B cell (primary cell): ENCODE measurements at regions not wholly inside any gene's neighbourhood (a gene's known extent, or its start where the extent isn't known, plus 50 kb on each side); places are given as distances from the start of the nearest gene placed in this dataset.

Experiments
- ATAC-seq: fragments of 200-7000 bp; cut with Tn5 transposase; one replicate; pipeline ENCODE4 v1.10.0; 2021; ENCODE audit warnings: low read depth, mild to moderate bottlenecking, moderate number of reproducible peaks, moderate library complexity
- CTCF ChIA-PET: fragments of 350-600 bp; sonication (Branson Sonifier 250); formaldehyde crosslinking; loops from one replicate; lab custom pipeline; 2021; ENCODE audit warnings: antibody characterized with exemption, inconsistent platforms; lab: Charles Lee
- POLR2A ChIA-PET: fragments of 350-600 bp; sonication (Branson Sonifier 250); formaldehyde crosslinking; loops from one replicate; lab custom pipeline; 2021; ENCODE audit warnings: antibody characterized with exemption; lab: Charles Lee
- DNase-seq: peaks from one replicate; pipeline ENCODE4 v3.0.0; 2013
- H2AFZ ChIP-seq: 2 replicates; pipeline ENCODE4 v1.6.1; 2012; ENCODE audit warnings: mild to moderate bottlenecking, low read depth, low read length; ENCODE audit not compliant: insufficient read depth, poor library complexity, severe bottlenecking
- H3K27ac ChIP-seq, 2 donors: 1 replicate in 1 of 2; 2 replicates in 1 of 2; pipeline ENCODE4 v1.5.1; 2012 to 2013; ENCODE audit warnings: low read length in 2 of 2, mild to moderate bottlenecking in 2 of 2, moderate library complexity in 1 of 2
- H3K27me3 ChIP-seq, 4 experiments: fragments of 200-600 bp in 1 of 4; sonication (generic) in 1 of 4; replicated peaks in 1 of 4; 1 replicate in 2 of 4; 2 replicates in 2 of 4; pipeline versions ENCODE4 v1.6.1 to v1.7.0; 2013 to 2016; ENCODE audit warnings: low read length in 3 of 4, mild to moderate bottlenecking in 2 of 4, mixed read lengths in 1 of 4, moderate library complexity in 1 of 4; ENCODE audit not compliant: insufficient read depth in 4 of 4, control insufficient read depth in 3 of 4; ENCODE audit errors: control extremely low read depth in 1 of 4
- H3K36me3 ChIP-seq, 2 experiments: replicated peaks in 1 of 2; 1 replicate in 1 of 2; 2 replicates in 1 of 2; pipeline versions ENCODE4 v1.6.1 to v1.7.1; 2013; ENCODE audit warnings: low read length in 1 of 2; ENCODE audit not compliant: insufficient read depth in 2 of 2, control insufficient read depth in 1 of 2; ENCODE audit errors: control extremely low read depth in 1 of 2, extremely low read depth in 1 of 2
- H3K4me1 ChIP-seq, 2 donors: fragments of 200-600 bp in 1 of 2; sonication (generic) in 1 of 2; 1 replicate in 1 of 2; 2 replicates in 1 of 2; pipeline versions ENCODE4 v1.5.1 to v1.6.1; 2013 to 2017; ENCODE audit warnings: low read length in 2 of 2; ENCODE audit not compliant: control insufficient read depth in 2 of 2, insufficient read depth in 2 of 2
- H3K4me2 ChIP-seq: replicated peaks from 2 replicates; pipeline ENCODE3; 2012; ENCODE audit warnings: mild to moderate bottlenecking, low read depth, low read length; ENCODE audit not compliant: poor library complexity, severe bottlenecking
- H3K4me3 ChIP-seq, 5 experiments: fragments of 200-600 bp in 1 of 5; sonication (generic) in 1 of 5; 1 replicate in 3 of 5; 2 replicates in 2 of 5; pipeline versions ENCODE4 v1.5.1 to v1.7.0; 2011 to 2016; ENCODE audit warnings: low read length in 4 of 5, mild to moderate bottlenecking in 4 of 5, low read depth in 2 of 5, control low read depth in 1 of 5, moderate library complexity in 1 of 5; ENCODE audit not compliant: insufficient read depth in 1 of 5; ENCODE audit errors: control extremely low read depth in 1 of 5, extremely low read depth in 1 of 5
- H3K79me2 ChIP-seq: fragments of 200-600 bp; sonication (generic); one replicate; pipeline ENCODE4 v1.6.0; 2016; ENCODE audit warnings: low read length; ENCODE audit not compliant: control insufficient read depth, insufficient read depth
- H3K9ac ChIP-seq: fragments of 200-600 bp; sonication (generic); 2 replicates; pipeline ENCODE4 v1.6.1; 2017; ENCODE audit warnings: mild to moderate bottlenecking, low read length, moderate library complexity
- H3K9me3 ChIP-seq, 3 donors: one replicate each; pipeline versions ENCODE4 v1.6.1 to v1.7.1; 2013; ENCODE audit warnings: low read length in 2 of 3; ENCODE audit not compliant: control insufficient read depth in 2 of 3, insufficient read depth in 1 of 3; ENCODE audit errors: control extremely low read depth in 1 of 3
- H4K20me1 ChIP-seq: 2 replicates; pipeline ENCODE4 v1.6.0; 2012; ENCODE audit warnings: mild to moderate bottlenecking, low read length; ENCODE audit not compliant: insufficient read depth, control insufficient read depth, poor library complexity, severe bottlenecking
- H3K27ac Mint-ChIP-seq: one replicate; pipeline ENCODE4 v1.8.0; 2021; ENCODE audit warnings: mixed read lengths
- H3K27me3 Mint-ChIP-seq: one replicate; pipeline ENCODE4 v1.8.0; 2021; ENCODE audit warnings: mixed read lengths
- H3K4me1 Mint-ChIP-seq: one replicate; pipeline ENCODE4 v1.8.0; 2021; ENCODE audit warnings: mixed read lengths
- H3K4me3 Mint-ChIP-seq: one replicate; pipeline ENCODE4 v1.8.0; 2021; ENCODE audit warnings: mixed read lengths
- H3K9me3 Mint-ChIP-seq: one replicate; pipeline ENCODE4 v1.8.0; 2022; ENCODE audit warnings: mixed read lengths; ENCODE audit not compliant: insufficient read depth
- EZH2 ChIP-seq: IDR thresholded peaks from 2 replicates; pipeline ENCODE4 v1.6.1; 2012; ENCODE audit warnings: borderline replicate concordance, low read depth, mild to moderate bottlenecking, moderate library complexity, low read length; ENCODE audit not compliant: insufficient read depth, poor library complexity, severe bottlenecking
- WGBS: methylation state at CpG from one replicate; pipeline ENCODE4 v1.1.5; 2013; ENCODE audit warnings: missing lambda C conversion rate; ENCODE audit not compliant: insufficient coverage; 5-methylcytosine and 5-hydroxymethylcytosine counted together
- intact Hi-C: fragments of 100-400 bp; cut with micrococcal nuclease; formaldehyde crosslinking; loops from one replicate; pipeline ENCODE4 v1.10.0; 2022
- TF ChIP-seq, protein P1 (sequence below): fragments of 200-600 bp; IDR thresholded peaks from one replicate; pipeline ENCODE4 v1.8.0; 2022; ENCODE audit warnings: antibody characterized with exemption, mild to moderate bottlenecking

DNA sequence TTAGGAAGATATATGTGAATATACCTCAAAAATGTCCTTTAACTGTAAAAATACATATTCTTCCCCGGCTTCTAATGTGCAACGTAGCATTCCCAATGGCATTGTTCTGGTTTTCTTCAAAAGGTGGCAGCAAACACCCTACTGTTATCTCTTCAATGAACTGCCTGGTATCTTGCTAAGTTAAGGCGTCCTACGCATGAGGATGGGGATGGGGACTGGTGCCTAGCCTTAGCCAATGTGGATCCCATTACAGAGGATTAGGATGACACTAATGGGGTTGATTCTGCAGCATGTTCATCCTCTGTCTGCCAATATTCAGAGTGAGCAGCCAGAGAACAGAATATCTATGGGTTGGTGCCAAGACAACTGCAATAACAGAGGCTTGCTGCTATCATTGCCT is 334.9 kb upstream of the ADGRL3 start:
- DNase-seq (no peak), ATAC-seq (no peak)
- Mint-ChIP-seq H3K9me3 (no peaks in the 10 kb centered on the region), H3K27me3 (no peaks in the 10 kb centered on the region), H3K27ac (no peak overlapping the region), H3K4me1 (no peaks in the 10 kb centered on the region), H3K4me3 (no peak overlapping the region)
- Histone ChIP-seq H3K9me3 (no peaks in the 10 kb centered on the region), H3K4me2 (no peak overlapping the region), H3K36me3 (no peaks in the 10 kb centered on the region), H2AFZ (no peak overlapping the region), H4K20me1 (no peaks in the 10 kb centered on the region), H3K27me3 (no peaks in the 10 kb centered on the region), H3K27ac (no peak overlapping the region), H3K9ac (no peak overlapping the region), H3K4me3 (no peak overlapping the region), H3K79me2 (no peaks in the 10 kb centered on the region), H3K4me1 (no peaks in the 10 kb centered on the region)
- intact Hi-C loops = no loop called here
- TF ChIP-seq, protein P1, sequence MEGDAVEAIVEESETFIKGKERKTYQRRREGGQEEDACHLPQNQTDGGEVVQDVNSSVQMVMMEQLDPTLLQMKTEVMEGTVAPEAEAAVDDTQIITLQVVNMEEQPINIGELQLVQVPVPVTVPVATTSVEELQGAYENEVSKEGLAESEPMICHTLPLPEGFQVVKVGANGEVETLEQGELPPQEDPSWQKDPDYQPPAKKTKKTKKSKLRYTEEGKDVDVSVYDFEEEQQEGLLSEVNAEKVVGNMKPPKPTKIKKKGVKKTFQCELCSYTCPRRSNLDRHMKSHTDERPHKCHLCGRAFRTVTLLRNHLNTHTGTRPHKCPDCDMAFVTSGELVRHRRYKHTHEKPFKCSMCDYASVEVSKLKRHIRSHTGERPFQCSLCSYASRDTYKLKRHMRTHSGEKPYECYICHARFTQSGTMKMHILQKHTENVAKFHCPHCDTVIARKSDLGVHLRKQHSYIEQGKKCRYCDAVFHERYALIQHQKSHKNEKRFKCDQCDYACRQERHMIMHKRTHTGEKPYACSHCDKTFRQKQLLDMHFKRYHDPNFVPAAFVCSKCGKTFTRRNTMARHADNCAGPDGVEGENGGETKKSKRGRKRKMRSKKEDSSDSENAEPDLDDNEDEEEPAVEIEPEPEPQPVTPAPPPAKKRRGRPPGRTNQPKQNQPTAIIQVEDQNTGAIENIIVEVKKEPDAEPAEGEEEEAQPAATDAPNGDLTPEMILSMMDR = no peak
- ChIA-PET POLR2A (no interaction called here), CTCF (no interaction called here)
- WGBS = 100% methylated on average over 2 of the region's 4 CpGs

- H3K9me3 Mint-ChIP-seq = no peaks in the 10 kb centered on the region
- no peak overlapping the region for H3K4me2 ChIP-seq
- ChIA-PET POLR2A (no interaction called here), CTCF (no interaction called here)
- no peaks in the 10 kb centered on the region for H3K27me3 ChIP-seq
- ATAC-seq = no peak
- H3K9ac ChIP-seq = no peak overlapping the region
- intact Hi-C loops = no loop called here
- H3K4me1 Mint-ChIP-seq = no peaks in the 10 kb centered on the region
- H3K4me3 ChIP-seq = no peak overlapping the region
- H3K79me2 ChIP-seq = no peaks in the 10 kb centered on the region
- TF ChIP-seq, protein P1 = no peak
- no peak for TF ChIP-seq EZH2
- no CpG with 5 or more reads among the region's 3 CpGs for WGBS
- no peak overlapping the region for H3K27ac Mint-ChIP-seq
- no peak overlapping the region for H3K4me3 Mint-ChIP-seq
- H3K9me3 ChIP-seq = no peaks in the 10 kb centered on the region
- H3K27ac ChIP-seq = no peak overlapping the region
- no peaks in the 10 kb centered on the region for H3K36me3 ChIP-seq
- no peaks in the 10 kb centered on the region for H4K20me1 ChIP-seq
- H3K27me3 Mint-ChIP-seq = no peaks in the 10 kb centered on the region
- H2AFZ ChIP-seq = no peak overlapping the region
- no peaks in the 10 kb centered on the region for H3K4me1 ChIP-seq
- DNase-seq = no peak
Observed at GRCh38 chr4:60868232-60868960, 331.7 kb upstream of the ADGRL3 start.
